ENCODE measurements at regions not wholly inside any gene's neighbourhood (a gene's known extent, or its start where the extent isn't known, plus 50 kb on each side); places are given as distances from the start of the nearest gene placed in this dataset.

- 76 to 85% (median 82%) methylated on average over 8 of the region's 8 CpGs for WGBS, 3 donors
- H3K27me3 ChIP-seq, result no peaks in the 10 kb centered on the region
- no peaks in the 10 kb centered on the region for H3K36me3 ChIP-seq
- intact Hi-C loops (cut with DNase I), result no loop called here
- no peak for TF ChIP-seq POLR2A (IDR thresholded peaks at IDR 0.05)
- no peak for TF ChIP-seq CTCF (IDR thresholded peaks at IDR 0.05)
- no peak for TF ChIP-seq EP300 (IDR thresholded peaks at IDR 0.05)
- H3K4me3 ChIP-seq, result no peak overlapping the region
- no peak for DNase-seq
- H3K9me3 ChIP-seq, result no peaks in the 10 kb centered on the region
- H3K27ac ChIP-seq, result no peak overlapping the region
- H3K4me1 ChIP-seq (ENCODE audit: insufficient read depth), result no peaks in the 10 kb centered on the region
Observed at GRCh38 chr10:128405450-128405849, 279.2 kb upstream of the MKI67 start.

GRCh38 chr10:128411643-128412042, 285.4 kb upstream of the MKI67 start:
- Histone ChIP-seq H3K27ac (no peak overlapping the region), H3K4me1 (ENCODE audit: insufficient read depth) (no peaks in the 10 kb centered on the region), H3K27me3 (no peaks in the 10 kb centered on the region), H3K4me3 (no peak overlapping the region), H3K9me3 (no peaks in the 10 kb centered on the region), H3K36me3 (no peaks in the 10 kb centered on the region)
- WGBS, 3 donors, result 46 to 58% (median 54%) methylated on average over 1 of the region's 1 CpG
- intact Hi-C loops (cut with DNase I), result no loop called here
- DNase-seq, result no peak
- TF ChIP-seq CTCF (IDR thresholded peaks at IDR 0.05), result no peak
- TF ChIP-seq EP300 (IDR thresholded peaks at IDR 0.05), result no peak
- TF ChIP-seq POLR2A (IDR thresholded peaks at IDR 0.05), result no peak

- H3K27ac ChIP-seq, result no peak overlapping the region
- no peaks in the 10 kb centered on the region for H3K27me3 ChIP-seq
- whole genome bisulfite sequencing, 3 donors, result 66 to 74% (median 69%) methylated on average over 5 of the region's 5 CpGs
- DNase-seq, result no peak
- H3K36me3 ChIP-seq, result no peaks in the 10 kb centered on the region
- no peaks in the 10 kb centered on the region for H3K9me3 ChIP-seq
- intact Hi-C loops (cut with DNase I), result no loop called here
- H3K4me1 ChIP-seq (ENCODE audit: insufficient read depth), result no peaks in the 10 kb centered on the region
- no peak overlapping the region for H3K4me3 ChIP-seq
- TF ChIP-seq EP300 (IDR thresholded peaks at IDR 0.05), result no peak
- TF ChIP-seq POLR2A (IDR thresholded peaks at IDR 0.05), result no peak
- no peak for TF ChIP-seq CTCF (IDR thresholded peaks at IDR 0.05)
Observed at GRCh38 chr10:128414568-128414967, 288.3 kb upstream of the MKI67 start.

GRCh38 chr10:128416231-128416630, 290.0 kb upstream of the MKI67 start:
- H3K4me3 ChIP-seq, result no peak overlapping the region
- TF ChIP-seq CTCF (IDR thresholded peaks at IDR 0.05) (no peak), EP300 (IDR thresholded peaks at IDR 0.05) (no peak), POLR2A (IDR thresholded peaks at IDR 0.05) (no peak)
- H3K27me3 ChIP-seq, result no peaks in the 10 kb centered on the region
- H3K27ac ChIP-seq, result no peak overlapping the region
- DNase-seq, result no peak
- intact Hi-C loops (cut with DNase I), result no loop called here
- H3K4me1 ChIP-seq (ENCODE audit: insufficient read depth), result no peaks in the 10 kb centered on the region
- WGBS, 3 donors, result 74 to 81% (median 77%) methylated on average over 6 of the region's 6 CpGs
- H3K9me3 ChIP-seq, result no peaks in the 10 kb centered on the region
- H3K36me3 ChIP-seq, result no peaks in the 10 kb centered on the region

GRCh38 chr10:128417826-128418225, 291.6 kb upstream of the MKI67 start:
- H3K9me3 ChIP-seq, result no peaks in the 10 kb centered on the region
- intact Hi-C loops (cut with DNase I), result no loop called here
- DNase-seq, result no peak
- no peak for TF ChIP-seq POLR2A (IDR thresholded peaks at IDR 0.05)
- no peak for TF ChIP-seq EP300 (IDR thresholded peaks at IDR 0.05)
- TF ChIP-seq CTCF (IDR thresholded peaks at IDR 0.05), result no peak
- H3K4me1 ChIP-seq (ENCODE audit: insufficient read depth), result no peaks in the 10 kb centered on the region
- no peak overlapping the region for H3K27ac ChIP-seq
- no peaks in the 10 kb centered on the region for H3K36me3 ChIP-seq
- WGBS, 3 donors, result 69 to 82% (median 72%) methylated on average over 3 of the region's 3 CpGs
- no peak overlapping the region for H3K4me3 ChIP-seq
- no peaks in the 10 kb centered on the region for H3K27me3 ChIP-seq

Data from ovary (tissue), 7 donors.